ENCODE measurements at regions not wholly inside any gene's neighbourhood (a gene's known extent, or its start where the extent isn't known, plus 50 kb on each side); places are given as distances from the start of the nearest gene placed in this dataset.
"Not testable (repeated sequence)": the region's sequence is repeated elsewhere in the genome, so short reads cannot be mapped to it uniquely, and the experiment has no call there.

DNA sequence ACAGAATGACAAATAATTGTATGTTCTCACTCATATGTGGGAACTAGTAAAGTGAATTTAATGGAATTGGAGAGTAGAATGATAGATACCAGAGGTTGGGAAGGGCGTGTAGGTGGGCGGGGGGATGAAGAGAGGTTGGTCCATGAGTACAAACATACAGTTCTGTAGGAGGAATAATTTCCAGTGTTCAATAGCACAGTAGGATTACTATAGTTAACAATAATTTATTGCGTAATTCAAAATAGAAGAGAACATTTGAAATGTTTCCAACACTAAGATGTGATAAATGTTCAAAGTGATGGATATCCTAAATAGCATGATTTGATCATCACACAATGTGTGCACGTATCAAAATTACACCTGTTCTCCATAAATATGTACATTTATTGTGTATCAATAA, 106.2 kb upstream of the IL1RAPL2 start:
- H3K4me3 ChIP-seq (ENCODE audit: low read length): no peak overlapping the region
- no peak for DNase-seq (ENCODE audit: low read depth)
- TF ChIP-seq, protein P1, sequence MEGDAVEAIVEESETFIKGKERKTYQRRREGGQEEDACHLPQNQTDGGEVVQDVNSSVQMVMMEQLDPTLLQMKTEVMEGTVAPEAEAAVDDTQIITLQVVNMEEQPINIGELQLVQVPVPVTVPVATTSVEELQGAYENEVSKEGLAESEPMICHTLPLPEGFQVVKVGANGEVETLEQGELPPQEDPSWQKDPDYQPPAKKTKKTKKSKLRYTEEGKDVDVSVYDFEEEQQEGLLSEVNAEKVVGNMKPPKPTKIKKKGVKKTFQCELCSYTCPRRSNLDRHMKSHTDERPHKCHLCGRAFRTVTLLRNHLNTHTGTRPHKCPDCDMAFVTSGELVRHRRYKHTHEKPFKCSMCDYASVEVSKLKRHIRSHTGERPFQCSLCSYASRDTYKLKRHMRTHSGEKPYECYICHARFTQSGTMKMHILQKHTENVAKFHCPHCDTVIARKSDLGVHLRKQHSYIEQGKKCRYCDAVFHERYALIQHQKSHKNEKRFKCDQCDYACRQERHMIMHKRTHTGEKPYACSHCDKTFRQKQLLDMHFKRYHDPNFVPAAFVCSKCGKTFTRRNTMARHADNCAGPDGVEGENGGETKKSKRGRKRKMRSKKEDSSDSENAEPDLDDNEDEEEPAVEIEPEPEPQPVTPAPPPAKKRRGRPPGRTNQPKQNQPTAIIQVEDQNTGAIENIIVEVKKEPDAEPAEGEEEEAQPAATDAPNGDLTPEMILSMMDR (conservative IDR thresholded peaks at IDR 0.05; ENCODE audit: low read depth, low read length): no peak

DNA sequence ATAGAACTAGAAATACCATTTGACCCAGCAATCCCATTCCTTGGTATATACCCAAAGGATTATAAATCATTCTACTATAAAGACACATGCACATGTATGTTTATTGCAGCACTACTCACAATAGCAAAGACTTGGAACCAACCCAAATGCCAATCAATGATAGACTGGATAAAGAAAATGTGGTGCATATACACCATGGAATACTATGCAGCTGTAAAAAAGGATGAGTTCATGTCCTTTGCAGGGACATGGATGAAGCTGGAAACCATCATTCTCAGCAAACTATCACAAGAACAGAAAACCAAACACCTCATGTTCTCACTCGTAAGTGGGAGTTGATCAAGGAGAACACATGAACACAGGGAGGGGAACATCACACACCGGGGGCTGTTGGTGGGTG, 108.9 kb upstream of the IL1RAPL2 start:
- H3K4me3 ChIP-seq (ENCODE audit: low read length); DNase-seq (ENCODE audit: low read depth): not testable (repeated sequence)

DNA sequence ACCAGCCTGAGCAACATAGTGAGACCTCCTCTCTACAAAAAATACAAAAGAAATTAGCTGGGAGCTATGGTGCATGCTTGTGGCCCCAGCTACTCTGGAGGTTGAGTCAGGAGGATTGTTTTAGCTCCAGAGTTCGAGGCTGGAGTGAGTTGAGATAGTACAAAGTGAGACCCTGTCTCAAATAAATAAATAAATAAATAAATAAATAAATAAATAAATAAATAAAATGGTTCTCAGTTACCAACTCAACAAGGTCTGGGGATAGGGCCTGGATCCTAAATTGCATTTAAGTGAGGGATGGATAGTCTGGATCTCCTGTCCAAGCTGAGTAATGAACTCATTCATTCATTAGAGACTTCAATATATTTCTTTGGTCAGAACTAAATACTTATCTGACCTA, 115.7 kb upstream of the IL1RAPL2 start:
- H3K4me3 ChIP-seq (ENCODE audit: low read length): no peak overlapping the region
- TF ChIP-seq, protein P1 (conservative IDR thresholded peaks at IDR 0.05; ENCODE audit: low read depth, low read length): no peak
- DNase-seq (ENCODE audit: low read depth): no peak

DNA sequence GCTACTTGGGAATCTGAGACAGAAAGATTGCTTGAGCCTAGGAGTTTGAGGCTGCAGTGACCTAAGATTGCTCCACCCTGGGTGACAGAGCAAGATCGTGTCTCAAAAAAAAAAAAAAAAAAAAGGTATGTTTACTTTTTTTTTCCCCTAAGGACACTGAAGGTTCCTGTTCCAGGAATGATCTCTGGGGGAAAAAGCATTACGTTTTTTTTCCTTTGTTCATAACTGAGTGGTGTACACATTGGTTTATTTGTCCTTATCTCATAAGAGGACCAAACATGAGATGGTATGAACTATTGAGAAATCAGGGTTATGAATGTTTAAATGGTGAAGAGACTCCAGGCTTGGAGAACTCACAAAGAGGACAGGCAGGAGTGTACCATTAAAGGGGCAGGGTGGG, 120.4 kb upstream of the IL1RAPL2 start:
- no peak for DNase-seq (ENCODE audit: low read depth)
- no peak overlapping the region for H3K4me3 ChIP-seq (ENCODE audit: low read length)
- TF ChIP-seq, protein P1 (conservative IDR thresholded peaks at IDR 0.05; ENCODE audit: low read depth, low read length): no peak

DNA sequence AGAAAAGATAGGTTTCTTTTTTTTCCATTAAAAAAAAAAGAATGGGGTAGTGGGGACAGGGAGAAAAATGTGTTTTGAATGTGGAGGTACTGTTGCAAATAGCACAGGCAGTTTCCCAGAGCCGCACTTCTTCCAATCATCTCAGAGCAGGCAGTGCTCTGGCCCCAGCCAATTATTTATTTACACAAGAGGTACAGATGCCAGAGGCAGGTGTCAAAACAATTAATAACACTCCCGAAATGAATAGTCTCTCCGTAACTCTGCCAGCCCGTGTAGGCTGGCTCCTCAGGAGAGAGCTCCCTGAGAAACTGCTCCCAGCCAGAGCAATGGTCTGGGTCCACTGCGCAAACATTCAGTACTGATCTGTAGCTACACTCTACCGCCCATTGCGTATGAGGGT, 130.8 kb upstream of the IL1RAPL2 start:
- no peak for DNase-seq (ENCODE audit: low read depth)
- no peak overlapping the region for H3K4me3 ChIP-seq (ENCODE audit: low read length)
- TF ChIP-seq, protein P1 (conservative IDR thresholded peaks at IDR 0.05; ENCODE audit: low read depth, low read length): no peak

DNA sequence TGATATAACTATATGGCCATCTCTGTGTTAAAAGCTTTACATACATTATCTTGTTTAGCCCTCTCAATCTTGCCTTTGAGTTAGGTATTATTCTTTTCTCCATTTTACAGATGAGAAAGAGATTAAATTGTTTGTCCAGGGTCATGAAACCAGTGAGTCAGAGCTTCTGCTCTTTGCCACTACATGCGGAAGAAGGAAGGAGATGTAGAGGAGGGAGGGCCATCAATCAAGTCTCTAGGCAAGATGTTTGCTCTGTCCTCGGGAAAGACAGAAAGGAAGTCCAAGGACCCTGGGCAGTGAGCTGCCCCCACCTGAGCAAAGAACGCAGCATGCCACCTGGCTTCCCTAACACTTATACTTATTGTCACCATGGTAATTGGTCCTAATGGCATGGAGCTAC, 133.7 kb upstream of the IL1RAPL2 start:
- TF ChIP-seq, protein P1 (conservative IDR thresholded peaks at IDR 0.05; ENCODE audit: low read depth, low read length): no peak
- no peak overlapping the region for H3K4me3 ChIP-seq (ENCODE audit: low read length)
- no peak for DNase-seq (ENCODE audit: low read depth)

DNA sequence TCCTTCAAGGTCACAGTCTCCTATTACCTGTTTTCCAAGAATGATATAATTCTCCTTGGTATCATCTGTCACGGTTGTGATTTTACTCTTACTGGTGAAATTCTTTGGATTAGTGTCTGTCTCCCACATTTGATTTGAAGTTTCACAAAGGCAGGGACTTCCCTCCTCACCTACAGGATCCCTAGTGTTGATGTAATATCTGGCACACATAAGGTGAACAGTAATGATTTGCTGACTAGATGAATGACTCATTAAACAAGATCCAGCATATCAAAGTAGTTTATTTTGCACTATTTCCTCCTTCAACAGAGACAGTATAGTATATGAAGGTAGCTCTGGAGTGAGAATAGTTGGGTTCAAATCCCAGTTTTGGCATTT, 135.3 kb upstream of the IL1RAPL2 start:
- H3K4me3 ChIP-seq (ENCODE audit: low read length): no peak overlapping the region
- DNase-seq (ENCODE audit: low read depth): no peak
- TF ChIP-seq, protein P1 (conservative IDR thresholded peaks at IDR 0.05; ENCODE audit: low read depth, low read length): no peak

Measured in retinal pigment epithelial cell (primary cell).